GM19452 (cell line): ENCODE measurements at regions not wholly inside any gene's neighbourhood (a gene's known extent, or its start where the extent isn't known, plus 50 kb on each side); places are given as distances from the start of the nearest gene placed in this dataset.

Source experiments
- ATAC-seq: cut with Tn5 transposase; IDR thresholded peaks from one replicate; pipeline ENCODE4 v1.9.1; 2021; ENCODE audit not compliant: unreplicated experiment

DNA sequence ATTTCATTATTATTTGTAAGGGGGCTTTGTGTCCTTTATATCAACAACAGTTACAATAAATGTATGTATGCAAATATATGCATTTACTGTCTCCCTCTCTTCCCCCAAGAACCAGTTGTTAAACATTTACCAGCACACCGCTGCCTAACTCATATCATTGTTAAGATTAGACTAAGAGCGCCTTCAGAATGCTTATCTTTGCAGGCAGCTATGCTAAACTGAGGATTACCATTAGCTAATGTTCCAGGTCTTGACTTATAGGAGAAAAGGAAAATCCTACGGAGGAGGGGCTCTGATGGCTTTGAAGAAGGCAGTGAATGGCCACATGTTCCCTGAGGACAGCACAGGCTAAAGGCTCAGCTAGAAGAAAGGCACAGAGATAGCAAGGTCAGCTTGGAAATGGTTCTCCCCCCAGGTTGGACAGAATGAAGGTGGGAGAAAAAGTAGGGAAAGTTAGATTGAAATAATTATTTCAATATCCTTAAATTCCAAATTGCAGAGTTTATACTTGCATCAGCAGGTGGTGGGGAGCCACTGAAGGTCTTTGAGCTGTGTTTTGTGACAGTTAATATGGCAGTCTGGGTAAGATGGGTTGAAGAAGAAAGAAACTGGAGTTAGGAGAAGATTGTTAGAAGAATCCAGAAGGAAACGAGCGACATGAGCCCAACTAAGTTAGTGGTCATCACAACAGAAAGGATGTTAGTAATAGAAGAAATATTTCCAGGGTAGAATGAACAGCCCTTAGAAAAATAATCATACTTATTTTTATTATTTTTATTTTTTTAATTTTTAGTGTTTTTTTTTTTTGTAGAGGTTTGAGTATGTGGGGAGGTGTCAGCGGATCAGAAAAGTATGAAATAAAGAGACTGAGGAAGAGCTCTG lies 87.0 kb upstream of the MAF start:
- ATAC-seq = no peak

DNA sequence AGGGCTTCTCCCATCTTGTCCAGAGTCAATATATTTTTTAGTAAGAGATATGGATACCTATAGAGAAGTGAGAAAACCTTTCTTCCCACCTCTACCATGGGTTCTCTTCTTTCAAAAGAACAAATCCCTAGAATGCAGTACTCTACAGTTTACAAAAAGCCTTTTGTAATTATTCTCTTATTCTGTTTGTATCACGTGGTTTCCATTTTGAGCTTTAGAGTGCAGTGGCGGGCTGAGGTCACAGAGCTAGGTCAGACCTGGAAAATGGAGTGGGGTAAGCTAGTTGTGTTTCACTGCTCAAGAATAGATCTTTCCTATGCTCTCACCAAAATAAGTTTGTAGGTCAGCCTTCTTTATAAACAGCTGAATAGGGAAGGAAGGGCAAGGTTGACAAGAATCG lies 85.3 kb upstream of the MAF start:
- no peak for ATAC-seq

DNA sequence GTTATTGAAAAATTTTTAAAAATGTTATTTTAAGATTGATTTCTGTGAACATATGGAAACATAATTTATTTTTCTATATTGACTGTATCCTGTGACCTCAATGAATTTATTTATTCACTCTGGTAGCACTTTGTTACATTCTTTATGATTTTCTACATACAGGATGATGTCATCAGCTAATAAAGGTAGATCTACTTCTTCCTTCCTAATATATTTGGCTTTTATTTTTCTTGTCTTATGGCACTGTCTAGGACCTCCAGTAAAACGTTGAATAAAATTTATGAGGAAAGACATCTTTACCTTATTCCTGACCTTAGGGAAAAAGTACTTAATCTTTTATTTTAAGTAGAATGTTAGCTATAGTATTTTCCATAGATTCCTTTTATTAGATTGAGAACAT lies 78.8 kb upstream of the MAF start:
- no peak for ATAC-seq

GRCh38 chr16:79677799-79678530 lies 77.4 kb upstream of the MAF start:
- ATAC-seq = no peak

- ATAC-seq = no peak
Measured at GRCh38 chr16:79673635-79674034, 73.1 kb upstream of the MAF start.

- no peak for ATAC-seq
Measured at GRCh38 chr16:79672524-79672923, 72.0 kb upstream of the MAF start.

- ATAC-seq = no peak
Measured at GRCh38 chr16:79668502-79668901, 68.0 kb upstream of the MAF start.

DNA sequence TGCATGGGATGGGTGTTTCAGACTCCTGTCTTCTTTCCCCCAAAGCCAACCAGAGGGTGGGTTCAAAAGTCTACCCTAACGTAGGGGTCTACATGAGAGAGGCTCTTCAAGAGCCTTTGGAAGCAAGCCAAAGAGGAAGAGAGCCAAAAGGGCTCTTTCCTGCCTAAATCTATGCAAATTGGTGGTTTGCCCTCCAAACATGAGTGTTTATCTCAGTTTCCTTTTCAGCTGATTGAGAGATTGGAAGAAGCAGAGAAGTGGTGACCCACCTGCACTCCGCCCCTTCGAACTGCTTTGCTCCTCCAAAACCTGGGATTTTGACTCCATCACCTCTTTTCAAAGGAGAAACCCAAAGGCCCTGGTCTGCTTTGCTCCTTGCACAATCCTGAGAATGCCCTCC lies 65.4 kb upstream of the MAF start:
- no peak for ATAC-seq

DNA sequence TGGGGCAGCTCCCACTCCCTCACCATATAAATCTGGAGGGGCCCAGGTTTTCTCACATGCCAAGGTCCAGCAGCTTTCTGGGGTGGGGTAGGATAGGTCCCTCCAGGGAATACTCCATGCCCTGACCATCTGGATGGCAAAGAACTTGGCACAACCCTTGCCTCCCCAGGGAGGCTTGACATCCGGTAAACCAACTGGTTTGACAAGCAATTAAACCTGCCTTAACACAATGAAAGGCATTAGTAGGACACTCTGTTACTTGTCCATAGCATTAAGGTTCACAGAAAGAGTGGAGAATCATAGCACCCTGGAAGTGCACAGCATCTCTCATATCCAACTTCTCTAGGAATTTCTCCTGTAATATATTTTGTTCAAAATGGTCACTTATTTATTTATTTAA lies 63.9 kb upstream of the MAF start:
- no peak for ATAC-seq

DNA sequence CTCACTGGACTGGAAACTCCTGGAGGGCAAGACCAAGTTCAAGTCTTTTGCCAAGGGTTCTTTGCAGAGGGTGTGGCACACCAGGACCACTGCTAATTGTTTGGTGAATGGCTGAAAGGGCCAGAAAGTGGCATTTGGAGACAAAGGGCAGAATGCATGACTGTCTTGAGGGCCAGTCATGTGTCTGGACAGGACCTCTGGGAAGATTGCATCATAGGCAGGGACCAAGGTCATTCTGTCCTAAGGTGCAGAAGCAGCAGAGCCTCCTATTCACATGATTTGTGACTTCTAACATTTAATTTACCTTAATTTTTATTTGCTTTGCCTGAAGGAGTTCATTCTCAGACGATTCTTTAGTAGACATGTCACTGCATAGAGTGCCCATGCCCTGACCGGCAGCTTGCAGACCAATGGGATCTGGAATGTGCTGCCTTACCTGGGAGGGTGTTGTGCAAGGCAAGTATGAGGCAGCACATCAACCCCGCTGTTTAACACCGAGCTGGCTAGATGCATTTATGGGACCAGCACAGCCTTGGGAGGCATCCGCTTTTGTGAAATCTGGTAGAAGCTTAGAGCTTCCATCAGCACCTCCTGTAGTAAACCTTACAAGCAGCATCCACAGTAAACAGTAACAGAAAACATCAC lies 62.3 kb upstream of the MAF start:
- no peak for ATAC-seq

- ATAC-seq = no peak
Measured at GRCh38 chr16:79662122-79662521, 61.6 kb upstream of the MAF start.

GRCh38 chr16:79661578-79661977 lies 61.0 kb upstream of the MAF start:
- ATAC-seq = no peak

DNA sequence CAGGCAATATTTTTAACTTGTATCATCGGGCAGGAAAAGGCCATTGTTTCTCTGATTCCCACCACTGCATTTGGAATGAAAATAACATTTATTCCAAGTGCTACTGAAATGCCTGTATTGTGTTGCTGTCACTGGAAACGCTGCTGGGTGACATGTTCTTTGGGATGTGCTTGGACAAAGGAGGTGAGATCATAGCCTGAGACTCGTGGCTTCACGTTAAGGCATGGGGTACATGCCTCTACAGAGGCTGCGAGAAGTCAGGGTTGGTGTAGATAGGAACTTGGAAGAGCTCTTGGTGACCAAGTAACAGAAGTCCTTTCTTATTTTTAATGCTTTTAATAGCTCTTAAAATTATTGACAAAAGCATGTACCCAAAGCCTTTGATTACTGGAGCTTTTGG lies 58.8 kb upstream of the MAF start:
- no peak for ATAC-seq

DNA sequence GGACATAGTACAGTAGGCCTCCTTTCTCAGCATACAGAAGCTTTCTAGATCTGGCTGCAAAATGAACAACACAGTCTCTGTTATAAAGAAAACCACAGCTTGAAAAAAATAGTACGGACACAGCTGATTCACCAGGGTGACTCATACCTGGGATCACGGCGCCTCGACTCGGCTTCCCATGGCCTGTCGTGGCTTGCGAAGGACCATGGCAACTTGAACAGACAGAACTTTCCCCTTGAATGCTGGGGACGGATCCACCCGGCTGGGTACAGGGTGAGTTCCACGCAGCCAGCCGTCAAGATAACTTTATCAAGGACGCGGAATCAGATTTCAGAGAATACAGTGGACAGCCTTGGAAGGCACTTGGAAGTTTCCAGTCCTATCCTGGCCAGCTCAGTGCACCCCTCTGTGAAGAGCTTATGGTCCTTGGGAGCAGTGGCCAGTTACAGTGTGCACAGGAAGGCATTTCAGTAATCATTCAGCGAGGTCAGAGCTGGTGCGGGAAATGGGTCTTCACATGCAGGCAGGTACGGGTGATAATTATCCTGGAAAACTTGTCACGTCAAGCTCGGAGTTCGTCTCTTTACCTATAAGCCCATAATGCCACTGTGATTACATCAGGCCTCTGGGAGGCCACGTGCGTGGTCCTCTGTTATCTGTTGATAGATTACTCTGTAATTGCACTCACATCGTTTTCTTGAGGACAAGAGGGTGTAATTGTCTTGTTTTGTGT lies 57.9 kb upstream of the MAF start:
- no peak for ATAC-seq

GRCh38 chr16:79656553-79657115 lies 56.1 kb upstream of the MAF start:
- ATAC-seq = no peak

DNA sequence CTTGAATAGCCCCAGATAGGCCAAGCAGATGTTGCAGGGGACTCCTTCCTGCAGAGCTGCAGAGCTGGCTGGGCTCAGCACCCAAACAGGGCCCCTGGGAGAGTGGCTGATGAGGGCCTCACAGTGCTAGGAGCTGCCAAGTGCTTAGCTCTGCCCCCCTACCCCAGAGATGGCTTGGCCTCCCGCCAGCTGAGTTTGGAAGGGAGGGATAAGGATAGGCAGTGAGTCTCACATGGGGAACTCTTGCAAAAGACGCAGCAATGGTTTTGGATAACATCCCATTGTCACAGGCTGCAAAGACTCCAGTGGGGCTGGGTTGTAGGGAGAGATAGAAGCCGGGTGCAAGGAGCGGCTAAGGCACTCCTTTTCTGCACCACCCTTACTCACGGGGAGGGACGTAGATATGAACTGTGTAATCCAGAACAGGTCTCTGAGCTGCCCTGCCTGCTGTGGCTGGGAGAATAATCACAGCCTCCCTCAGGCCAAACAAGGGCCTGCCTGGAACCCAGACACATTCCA lies 52.9 kb upstream of the MAF start:
- ATAC-seq = no peak

DNA sequence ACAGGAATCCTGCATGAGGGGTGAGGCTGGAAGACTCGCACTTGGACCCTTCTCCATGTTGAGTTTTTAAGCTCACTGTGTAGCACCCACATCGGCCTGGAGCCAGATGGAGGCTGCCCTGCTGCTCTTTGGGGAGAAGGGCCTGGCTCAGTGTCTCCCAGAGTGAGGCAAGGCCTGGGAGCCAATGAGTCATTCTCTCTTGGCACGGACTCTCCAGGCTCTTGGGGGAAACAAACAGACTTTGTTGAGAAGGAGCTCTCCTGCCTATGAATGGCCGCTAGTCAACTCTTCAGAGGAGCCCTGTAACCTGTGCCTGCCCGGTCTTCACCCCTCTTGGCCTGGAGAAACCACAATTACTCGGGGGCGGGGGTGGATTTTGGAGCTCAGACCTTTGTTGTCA lies 50.8 kb upstream of the MAF start:
- no peak for ATAC-seq
